ENCODE measurements at regions not wholly inside any gene's neighbourhood (a gene's known extent, or its start where the extent isn't known, plus 50 kb on each side); places are given as distances from the start of the nearest gene placed in this dataset.

- Mint-ChIP-seq H3K9me3 (ENCODE audit: unreplicated experiment) (no peaks in the 10 kb centered on the region), H3K36me3 (ENCODE audit: unreplicated experiment) (no peaks in the 10 kb centered on the region), H3K27me3 (ENCODE audit: unreplicated experiment) (no peaks in the 10 kb centered on the region), H3K4me1 (ENCODE audit: low read depth, unreplicated experiment) (no peaks in the 10 kb centered on the region), H3K27ac (ENCODE audit: unreplicated experiment) (no peak overlapping the region), H3K4me3 (ENCODE audit: unreplicated experiment) (no peak overlapping the region)
- no peak for DNase-seq
- no peak for TF ChIP-seq CTCF (IDR thresholded peaks at IDR 0.05; ENCODE audit: partially characterized antibody, unreplicated experiment)
Measured at GRCh38 chr4:43348591-43348990, 456.1 kb downstream of the GRXCR1 start.

GRCh38 chr4:43351970-43352806, 459.7 kb downstream of the GRXCR1 start:
- no peaks in the 10 kb centered on the region for H3K27me3 Mint-ChIP-seq (ENCODE audit: unreplicated experiment)
- H3K4me1 Mint-ChIP-seq (ENCODE audit: low read depth, unreplicated experiment) = no peaks in the 10 kb centered on the region
- DNase-seq = no peak
- no peak overlapping the region for H3K27ac Mint-ChIP-seq (ENCODE audit: unreplicated experiment)
- H3K4me3 Mint-ChIP-seq (ENCODE audit: unreplicated experiment) = no peak overlapping the region
- H3K36me3 Mint-ChIP-seq (ENCODE audit: unreplicated experiment) = no peaks in the 10 kb centered on the region
- TF ChIP-seq CTCF (IDR thresholded peaks at IDR 0.05; ENCODE audit: partially characterized antibody, unreplicated experiment) = no peak
- H3K9me3 Mint-ChIP-seq (ENCODE audit: unreplicated experiment) = no peaks in the 10 kb centered on the region

DNA sequence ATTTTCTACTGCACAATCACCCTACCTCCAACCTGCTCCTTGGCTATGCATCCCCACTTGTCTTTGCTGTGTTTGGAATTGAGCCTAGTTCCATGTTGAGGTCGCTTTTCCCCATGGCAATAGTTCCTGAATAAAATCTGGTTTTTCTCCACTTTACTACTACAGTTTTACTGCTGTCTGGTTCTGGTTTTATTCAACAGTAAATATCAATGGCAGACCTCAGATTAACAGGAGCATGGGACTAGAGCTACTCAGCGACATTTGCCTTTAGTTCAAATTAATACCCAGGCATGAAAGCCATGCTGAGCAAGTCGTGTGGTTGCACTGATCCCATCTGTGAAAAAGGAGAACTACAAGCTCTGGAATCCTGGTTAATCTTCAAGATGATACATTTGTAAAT, 460.3 kb downstream of the GRXCR1 start:
- TF ChIP-seq CTCF (IDR thresholded peaks at IDR 0.05; ENCODE audit: partially characterized antibody, unreplicated experiment) = no peak
- Mint-ChIP-seq H3K9me3 (ENCODE audit: unreplicated experiment) (no peaks in the 10 kb centered on the region), H3K4me1 (ENCODE audit: low read depth, unreplicated experiment) (no peaks in the 10 kb centered on the region), H3K4me3 (ENCODE audit: unreplicated experiment) (no peak overlapping the region), H3K27ac (ENCODE audit: unreplicated experiment) (no peak overlapping the region), H3K27me3 (ENCODE audit: unreplicated experiment) (no peaks in the 10 kb centered on the region), H3K36me3 (ENCODE audit: unreplicated experiment) (no peaks in the 10 kb centered on the region)
- no peak for DNase-seq

DNA sequence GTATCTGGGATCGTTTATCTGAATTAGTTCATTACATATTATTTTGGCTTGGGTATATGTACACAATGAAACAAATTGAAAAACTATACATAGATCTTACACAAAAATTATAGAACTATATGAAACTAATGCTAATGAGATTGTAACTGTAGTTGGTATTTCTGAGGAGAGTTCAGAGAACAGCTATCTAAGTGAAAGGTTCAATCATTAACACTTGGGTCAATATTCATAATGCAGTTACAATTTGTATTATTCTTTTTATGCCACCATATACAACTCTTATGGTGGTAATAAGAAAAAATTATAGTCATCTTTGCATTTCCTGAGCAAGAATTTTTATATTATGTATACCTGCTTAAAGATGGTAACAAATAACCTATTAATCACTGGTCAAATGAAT, 461.0 kb downstream of the GRXCR1 start:
- no peak overlapping the region for H3K27ac Mint-ChIP-seq (ENCODE audit: unreplicated experiment)
- TF ChIP-seq CTCF (IDR thresholded peaks at IDR 0.05; ENCODE audit: partially characterized antibody, unreplicated experiment) = no peak
- no peaks in the 10 kb centered on the region for H3K4me1 Mint-ChIP-seq (ENCODE audit: low read depth, unreplicated experiment)
- H3K27me3 Mint-ChIP-seq (ENCODE audit: unreplicated experiment) = no peaks in the 10 kb centered on the region
- H3K9me3 Mint-ChIP-seq (ENCODE audit: unreplicated experiment) = no peaks in the 10 kb centered on the region
- no peaks in the 10 kb centered on the region for H3K36me3 Mint-ChIP-seq (ENCODE audit: unreplicated experiment)
- no peak overlapping the region for H3K4me3 Mint-ChIP-seq (ENCODE audit: unreplicated experiment)
- DNase-seq = no peak

DNA sequence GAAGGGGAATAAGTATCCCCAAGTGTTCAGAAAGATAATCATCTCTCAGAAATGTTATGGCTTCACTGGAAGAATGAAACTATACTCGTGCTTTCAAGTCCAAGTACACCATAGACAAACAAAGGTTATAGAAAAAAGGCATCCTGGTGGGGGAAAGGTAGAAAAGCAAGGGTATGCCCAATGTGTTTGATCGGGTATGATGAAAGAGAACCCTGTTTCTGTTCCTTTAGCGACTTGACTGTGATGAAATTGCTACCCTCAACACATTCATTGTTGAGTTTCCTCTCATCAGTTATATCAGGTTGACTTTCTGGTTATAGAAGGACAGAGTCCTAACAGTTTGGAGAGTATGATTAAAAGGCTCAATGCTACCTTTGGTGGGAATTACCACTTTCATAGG, 464.3 kb downstream of the GRXCR1 start:
- H3K9me3 Mint-ChIP-seq (ENCODE audit: unreplicated experiment) = no peaks in the 10 kb centered on the region

More for the DNA sequence above, 464.3 kb downstream of the GRXCR1 start:
- no peak for TF ChIP-seq CTCF (IDR thresholded peaks at IDR 0.05; ENCODE audit: partially characterized antibody, unreplicated experiment)
- H3K36me3 Mint-ChIP-seq (ENCODE audit: unreplicated experiment) = no peaks in the 10 kb centered on the region
- H3K4me1 Mint-ChIP-seq (ENCODE audit: low read depth, unreplicated experiment) = no peaks in the 10 kb centered on the region
- no peak overlapping the region for H3K4me3 Mint-ChIP-seq (ENCODE audit: unreplicated experiment)
- no peak for DNase-seq
- H3K27me3 Mint-ChIP-seq (ENCODE audit: unreplicated experiment) = peaks cover 2% of the 10 kb centered on the region
- no peak overlapping the region for H3K27ac Mint-ChIP-seq (ENCODE audit: unreplicated experiment)
